ENCODE measurements at regions not wholly inside any gene's neighbourhood (a gene's known extent, or its start where the extent isn't known, plus 50 kb on each side); places are given as distances from the start of the nearest gene placed in this dataset.
A peak's percentile ranks its signal among the peaks of the same experiment; 100 is the strongest.

GRCh38 chr7:17234398-17235031 is 63.9 kb upstream of the AHR start:
- Mint-ChIP-seq H3K27me3 (no peaks in the 10 kb centered on the region), H3K4me1 (peaks cover 21% of the 10 kb centered on the region), H3K4me3 (peak overlapping the region; percentile 79), H3K27ac (peak overlapping the region; percentile 97), H3K9me3 (ENCODE audit: insufficient read depth) (no peaks in the 10 kb centered on the region)
- H3K79me2 ChIP-seq (ENCODE audit: control insufficient read depth, insufficient read depth, low read length): no peaks in the 10 kb centered on the region
- peak overlapping the region; percentile 57 to 66 for H3K27ac ChIP-seq (ENCODE audit: low read length in 2 of 2)
- intact Hi-C loops (cut with micrococcal nuclease): loop anchor here (1.0 to 10.0 kb wide), 2 partner anchors 64 to 80 kb away; partner anchors contain the start of gene AHR
- H3K27me3 ChIP-seq (replicated peaks in 1 of 4; ENCODE audit: control extremely low read depth in 1 of 4, control insufficient read depth in 3 of 4, insufficient read depth in 4 of 4, low read length in 3 of 4): no peaks in the 10 kb centered on the region
- peak overlapping the region; percentile 87 for H2AFZ ChIP-seq (ENCODE audit: insufficient read depth, low read depth, low read length, poor library complexity, severe bottlenecking)
- no peaks in the 10 kb centered on the region for H3K9me3 ChIP-seq (ENCODE audit: control extremely low read depth in 1 of 3, control insufficient read depth in 2 of 3, insufficient read depth in 1 of 3, low read length in 2 of 3)
- ATAC-seq (ENCODE audit: low read depth): peak; percentile 85
- H3K4me1 ChIP-seq (ENCODE audit: control insufficient read depth in 2 of 2, insufficient read depth in 2 of 2, low read length in 2 of 2): peaks cover 17 to 19% of the 10 kb centered on the region in 2 donors
- ChIA-PET CTCF (interaction anchor here (0.9 kb wide), 1 partner anchor 252 kb away, joined by 3 read pairs; no protein-coding TSS in a partner anchor), POLR2A (no interaction called here)
- no peak for TF ChIP-seq CTCF (IDR thresholded peaks at IDR 0.05)
- no peak for TF ChIP-seq EZH2 (IDR thresholded peaks at IDR 0.05; ENCODE audit: borderline replicate concordance, insufficient read depth, low read depth, low read length, poor library complexity, severe bottlenecking)
- H3K4me2 ChIP-seq (replicated peaks; ENCODE audit: low read depth, low read length, poor library complexity, severe bottlenecking): peak overlapping the region; percentile 59
- peak overlapping the region; percentile 60 for H3K9ac ChIP-seq (ENCODE audit: low read length)
- H3K4me3 ChIP-seq (ENCODE audit: control extremely low read depth in 1 of 5, extremely low read depth in 1 of 5, insufficient read depth in 1 of 5, low read depth in 2 of 5, low read length in 4 of 5): peak overlapping the region in 2 of 5 experiments; percentile 16 to 50
- no peaks in the 10 kb centered on the region for H4K20me1 ChIP-seq (ENCODE audit: control insufficient read depth, insufficient read depth, low read length, poor library complexity, severe bottlenecking)
- H3K36me3 ChIP-seq (replicated peaks in 1 of 2; ENCODE audit: control extremely low read depth in 1 of 2, control insufficient read depth in 1 of 2, extremely low read depth in 1 of 2, insufficient read depth in 2 of 2, low read length in 1 of 2): no peaks in the 10 kb centered on the region
- WGBS (ENCODE audit: insufficient coverage): 0% methylated on average over 4 of the region's 10 CpGs
- DNase-seq: peak; percentile 75

GRCh38 chr7:17236171-17236570 is 62.3 kb upstream of the AHR start:
- TF ChIP-seq CTCF (IDR thresholded peaks at IDR 0.05) (no peak), EZH2 (IDR thresholded peaks at IDR 0.05; ENCODE audit: borderline replicate concordance, insufficient read depth, low read depth, low read length, poor library complexity, severe bottlenecking) (no peak)
- H3K4me3 Mint-ChIP-seq: peak overlapping the region; percentile 1
- Histone ChIP-seq H3K79me2 (ENCODE audit: control insufficient read depth, insufficient read depth, low read length) (no peaks in the 10 kb centered on the region), H3K4me1 (ENCODE audit: control insufficient read depth in 2 of 2, insufficient read depth in 2 of 2, low read length in 2 of 2) (peaks cover 17 to 19% of the 10 kb centered on the region in 2 donors), H3K9me3 (ENCODE audit: control extremely low read depth in 1 of 3, control insufficient read depth in 2 of 3, insufficient read depth in 1 of 3, low read length in 2 of 3) (no peaks in the 10 kb centered on the region), H3K4me3 (ENCODE audit: control extremely low read depth in 1 of 5, extremely low read depth in 1 of 5, insufficient read depth in 1 of 5, low read depth in 2 of 5, low read length in 4 of 5) (no peak overlapping the region), H4K20me1 (ENCODE audit: control insufficient read depth, insufficient read depth, low read length, poor library complexity, severe bottlenecking) (no peaks in the 10 kb centered on the region), H2AFZ (ENCODE audit: insufficient read depth, low read depth, low read length, poor library complexity, severe bottlenecking) (no peak overlapping the region), H3K36me3 (replicated peaks in 1 of 2; ENCODE audit: control extremely low read depth in 1 of 2, control insufficient read depth in 1 of 2, extremely low read depth in 1 of 2, insufficient read depth in 2 of 2, low read length in 1 of 2) (no peaks in the 10 kb centered on the region), H3K27me3 (replicated peaks in 1 of 4; ENCODE audit: control extremely low read depth in 1 of 4, control insufficient read depth in 3 of 4, insufficient read depth in 4 of 4, low read length in 3 of 4) (no peaks in the 10 kb centered on the region), H3K27ac (ENCODE audit: low read length in 2 of 2) (no peak overlapping the region), H3K4me2 (replicated peaks; ENCODE audit: low read depth, low read length, poor library complexity, severe bottlenecking) (no peak overlapping the region), H3K9ac (ENCODE audit: low read length) (no peak overlapping the region)
- H3K9me3 Mint-ChIP-seq (ENCODE audit: insufficient read depth): no peaks in the 10 kb centered on the region
- ChIA-PET POLR2A (no interaction called here), CTCF (no interaction called here)
- H3K27me3 Mint-ChIP-seq: no peaks in the 10 kb centered on the region
- H3K27ac Mint-ChIP-seq: peak overlapping the region; percentile 53
- intact Hi-C loops (cut with micrococcal nuclease): loop anchor here (10.0 kb wide), 1 partner anchor 81 kb away; no protein-coding TSS in a partner anchor
- 100% methylated on average over 1 of the region's 5 CpGs for WGBS (ENCODE audit: insufficient coverage)
- DNase-seq (no peak), ATAC-seq (ENCODE audit: low read depth) (no peak)
- H3K4me1 Mint-ChIP-seq: peaks cover 21% of the 10 kb centered on the region

All from B cell (primary cell).